Gastrocnemius medialis (tissue), 4 donors: ENCODE measurements at regions not wholly inside any gene's neighbourhood (a gene's known extent, or its start where the extent isn't known, plus 50 kb on each side); places are given as distances from the start of the nearest gene placed in this dataset.

ENCODE experiments used
- ATAC-seq, 2 donors: fragments of 150-250 bp; one replicate each; pipeline ENCODE4 v1.9.1; 2016
- DNase-seq, 2 donors: peaks; one replicate each; pipeline ENCODE4 v3.0.0-alpha.2; 2019
- H3K27ac ChIP-seq, 4 donors: fragments of 200-600 bp; sonication (generic); 1 replicate in 1 of 4; 2 replicates in 3 of 4; pipeline ENCODE4 v1.5.1; 2016 to 2018; ENCODE audit warnings: mild to moderate bottlenecking in 2 of 4, moderate library complexity in 1 of 4
- H3K27me3 ChIP-seq, 3 donors: fragments of 200-600 bp; sonication (generic) in 2 of 3; 1 replicate in 1 of 3; 2 replicates in 2 of 3; pipeline versions ENCODE4 v1.5.1 to v1.6.0; 2016 to 2019; ENCODE audit warnings: mild to moderate bottlenecking in 1 of 3, moderate library complexity in 1 of 3
- H3K36me3 ChIP-seq, 2 donors: fragments of 200-600 bp; sonication (generic) in 1 of 2; one replicate each; pipeline ENCODE4 v1.5.1; 2017 to 2018
- H3K4me1 ChIP-seq, 2 donors: fragments of 200-600 bp; sonication (generic) in 1 of 2; one replicate each; pipeline ENCODE4 v1.5.1; 2016 to 2017; ENCODE audit warnings: mild to moderate bottlenecking in 2 of 2
- H3K4me3 ChIP-seq, 4 donors: fragments of 200-600 bp; sonication (generic) in 3 of 4; 1 replicate in 1 of 4; 2 replicates in 3 of 4; pipeline ENCODE4 v1.5.1; 2016 to 2019; ENCODE audit warnings: mild to moderate bottlenecking in 2 of 4
- H3K9me3 ChIP-seq, 3 donors: fragments of 200-600 bp; sonication (generic) in 2 of 3; 1 replicate in 1 of 3; 2 replicates in 2 of 3; pipeline ENCODE4 v1.5.1; 2016 to 2019
- CTCF ChIP-seq, 5 experiments: fragments of 450-650 bp in 3 of 5; fragments of 200-600 bp in 2 of 5; sonication (generic) in 2 of 5; IDR thresholded peaks in 4 of 5; conservative IDR thresholded peaks in 1 of 5; 1 replicate in 4 of 5; 2 replicates in 1 of 5; pipeline ENCODE4 v1.5.1; 2016 to 2019; ENCODE audit warnings: antibody characterized with exemption in 5 of 5, mild to moderate bottlenecking in 3 of 5, moderate library complexity in 3 of 5
- POLR2A ChIP-seq, 2 donors: fragments of 450-650 bp; IDR thresholded peaks; one replicate each; pipeline ENCODE4 v1.6.1; 2017; ENCODE audit warnings: antibody characterized with exemption in 2 of 2, mild to moderate bottlenecking in 2 of 2, moderate library complexity in 2 of 2
- in situ Hi-C, 4 donors: fragments of 200-750 bp; cut with MboI; loops; one replicate each; pipeline versions ENCODE4 v1.15.0 to v1.8.0; 2017; ENCODE audit warnings: low sequenced_read_pairs in 4 of 4
- intact Hi-C: fragments of 100-400 bp; cut with DNase I; formaldehyde crosslinking; loops from one replicate; pipeline ENCODE4 v1.15.1; 2023; ENCODE audit warnings: low total_unique reads

- Histone ChIP-seq H3K36me3 (no peaks in the 10 kb centered on the region), H3K27ac (no peak overlapping the region), H3K27me3 (no peaks in the 10 kb centered on the region), H3K4me3 (no peak overlapping the region), H3K4me1 (no peaks in the 10 kb centered on the region), H3K9me3 (no peaks in the 10 kb centered on the region)
- DNase-seq (no peak), ATAC-seq (no peak)
- in situ Hi-C loops (no loop called here), intact Hi-C loops (no loop called here)
- TF ChIP-seq POLR2A (IDR thresholded peaks at IDR 0.05) (no peak), CTCF (IDR thresholded peaks at IDR 0.05 in 4 of 5, conservative IDR thresholded peaks at IDR 0.05 in 1 of 5) (no peak)
Observed at GRCh38 chr3:152731511-152731910, 103.4 kb upstream of the P2RY1 start.

GRCh38 chr3:152733584-152734119, 101.3 kb upstream of the P2RY1 start:
- H3K36me3 ChIP-seq = no peaks in the 10 kb centered on the region
- peaks cover 0 to 6% of the 10 kb centered on the region in 2 donors for H3K4me1 ChIP-seq
- no peak for TF ChIP-seq CTCF (IDR thresholded peaks at IDR 0.05 in 4 of 5, conservative IDR thresholded peaks at IDR 0.05 in 1 of 5)
- no peak for TF ChIP-seq POLR2A (IDR thresholded peaks at IDR 0.05)
- no peaks in the 10 kb centered on the region for H3K9me3 ChIP-seq
- intact Hi-C loops (no loop called here), in situ Hi-C loops (no loop called here)
- H3K27me3 ChIP-seq = no peaks in the 10 kb centered on the region
- no peak overlapping the region for H3K4me3 ChIP-seq
- DNase-seq (no peak), ATAC-seq (no peak)
- H3K27ac ChIP-seq = no peak overlapping the region

GRCh38 chr3:152737021-152737908, 97.7 kb upstream of the P2RY1 start:
- no peaks in the 10 kb centered on the region for H3K27me3 ChIP-seq
- H3K9me3 ChIP-seq = no peaks in the 10 kb centered on the region
- ATAC-seq = no peak
- no peak for TF ChIP-seq POLR2A (IDR thresholded peaks at IDR 0.05)
- no peak for TF ChIP-seq CTCF (IDR thresholded peaks at IDR 0.05 in 4 of 5, conservative IDR thresholded peaks at IDR 0.05 in 1 of 5)
- H3K4me1 ChIP-seq = peaks cover 0 to 6% of the 10 kb centered on the region in 2 donors
- no peak overlapping the region for H3K4me3 ChIP-seq
- intact Hi-C loops = no loop called here
- in situ Hi-C loops = no loop called here
- no peak overlapping the region for H3K27ac ChIP-seq
- no peak for DNase-seq
- H3K36me3 ChIP-seq = no peaks in the 10 kb centered on the region

GRCh38 chr3:152738656-152739055, 96.3 kb upstream of the P2RY1 start:
- no peaks in the 10 kb centered on the region for H3K9me3 ChIP-seq
- ATAC-seq (no peak), DNase-seq (no peak)
- H3K27ac ChIP-seq = no peak overlapping the region
- peaks cover 0 to 6% of the 10 kb centered on the region in 2 donors for H3K4me1 ChIP-seq
- in situ Hi-C loops = no loop called here
- TF ChIP-seq POLR2A (IDR thresholded peaks at IDR 0.05) = no peak
- TF ChIP-seq CTCF (IDR thresholded peaks at IDR 0.05 in 4 of 5, conservative IDR thresholded peaks at IDR 0.05 in 1 of 5) = no peak
- H3K36me3 ChIP-seq = no peaks in the 10 kb centered on the region
- intact Hi-C loops = no loop called here
- H3K27me3 ChIP-seq = no peaks in the 10 kb centered on the region
- H3K4me3 ChIP-seq = no peak overlapping the region
